ENCODE measurements at regions not wholly inside any gene's neighbourhood (a gene's known extent, or its start where the extent isn't known, plus 50 kb on each side); places are given as distances from the start of the nearest gene placed in this dataset.

DNA sequence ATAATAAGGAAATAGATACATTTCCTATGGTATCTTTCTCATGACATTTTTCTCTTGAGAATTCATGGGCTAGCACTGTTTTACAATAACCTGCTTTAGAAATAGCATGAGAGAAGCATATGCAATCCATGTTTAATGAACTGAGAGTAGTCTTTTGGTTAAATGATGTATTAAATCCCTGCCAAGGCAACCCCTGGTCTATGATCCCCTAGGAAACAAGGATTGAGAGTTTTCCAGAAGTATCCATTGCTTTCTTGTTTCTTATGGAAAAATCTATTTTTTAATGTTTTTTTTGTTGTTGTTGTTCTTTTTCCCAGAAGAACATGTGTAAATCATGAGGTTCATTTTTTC lies 390.5 kb upstream of the HSF2 start:
- H4K20me1 ChIP-seq (ENCODE audit: control insufficient read depth, insufficient read depth, low read depth, low read length) = no peaks in the 10 kb centered on the region
- H3K36me3 ChIP-seq (ENCODE audit: control insufficient read depth, low read length) = no peaks in the 10 kb centered on the region
- no peak overlapping the region for H3K4me2 ChIP-seq (ENCODE audit: low read length)
- H3K9me3 ChIP-seq (ENCODE audit: control insufficient read depth, insufficient read depth, low read length) = no peaks in the 10 kb centered on the region
- H3K79me2 ChIP-seq (ENCODE audit: control insufficient read depth, low read length) = no peaks in the 10 kb centered on the region
- TF ChIP-seq, protein P1, sequence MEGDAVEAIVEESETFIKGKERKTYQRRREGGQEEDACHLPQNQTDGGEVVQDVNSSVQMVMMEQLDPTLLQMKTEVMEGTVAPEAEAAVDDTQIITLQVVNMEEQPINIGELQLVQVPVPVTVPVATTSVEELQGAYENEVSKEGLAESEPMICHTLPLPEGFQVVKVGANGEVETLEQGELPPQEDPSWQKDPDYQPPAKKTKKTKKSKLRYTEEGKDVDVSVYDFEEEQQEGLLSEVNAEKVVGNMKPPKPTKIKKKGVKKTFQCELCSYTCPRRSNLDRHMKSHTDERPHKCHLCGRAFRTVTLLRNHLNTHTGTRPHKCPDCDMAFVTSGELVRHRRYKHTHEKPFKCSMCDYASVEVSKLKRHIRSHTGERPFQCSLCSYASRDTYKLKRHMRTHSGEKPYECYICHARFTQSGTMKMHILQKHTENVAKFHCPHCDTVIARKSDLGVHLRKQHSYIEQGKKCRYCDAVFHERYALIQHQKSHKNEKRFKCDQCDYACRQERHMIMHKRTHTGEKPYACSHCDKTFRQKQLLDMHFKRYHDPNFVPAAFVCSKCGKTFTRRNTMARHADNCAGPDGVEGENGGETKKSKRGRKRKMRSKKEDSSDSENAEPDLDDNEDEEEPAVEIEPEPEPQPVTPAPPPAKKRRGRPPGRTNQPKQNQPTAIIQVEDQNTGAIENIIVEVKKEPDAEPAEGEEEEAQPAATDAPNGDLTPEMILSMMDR (IDR thresholded peaks at IDR 0.05; ENCODE audit: low read depth, low read length, poor library complexity, severe bottlenecking) = no peak
- TF ChIP-seq EZH2phosphoT487 (IDR thresholded peaks at IDR 0.05; ENCODE audit: borderline replicate concordance, low read length) = no peak
- H3K27ac ChIP-seq (ENCODE audit: low read depth, low read length) = no peak overlapping the region
- H3K4me1 ChIP-seq (ENCODE audit: control insufficient read depth, low read length) = no peaks in the 10 kb centered on the region
- H3F3A ChIP-seq (ENCODE audit: control insufficient read depth, insufficient read depth) = no peaks in the 10 kb centered on the region
- no peaks in the 10 kb centered on the region for H3K9me2 ChIP-seq (replicated peaks; ENCODE audit: control insufficient read depth, low read length)
- no peaks in the 10 kb centered on the region for H3K27me3 ChIP-seq (ENCODE audit: control insufficient read depth, low read length)
- H3K4me3 ChIP-seq (ENCODE audit: low read length) = no peak overlapping the region

DNA sequence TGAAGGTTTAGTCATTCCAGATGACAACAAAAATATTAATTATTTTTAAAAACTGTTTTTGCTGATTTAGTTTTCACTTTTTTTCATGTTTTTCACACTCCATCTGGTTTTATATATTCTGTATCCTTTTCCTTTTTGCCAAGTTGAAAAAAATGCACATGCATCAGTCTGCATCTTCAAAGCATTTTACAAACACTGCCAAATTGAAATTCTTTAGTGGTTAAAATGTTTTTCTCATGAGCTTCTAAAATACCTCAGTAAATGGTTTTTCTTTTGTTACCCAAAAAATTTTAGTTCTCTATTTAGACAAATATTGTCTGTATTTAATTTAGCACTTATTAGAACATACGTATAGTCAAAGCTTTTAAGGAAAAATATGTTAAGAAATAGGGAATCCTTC lies 386.9 kb upstream of the HSF2 start:
- Histone ChIP-seq H3K27me3 (ENCODE audit: control insufficient read depth, low read length) (no peaks in the 10 kb centered on the region), H4K20me1 (ENCODE audit: control insufficient read depth, insufficient read depth, low read depth, low read length) (no peaks in the 10 kb centered on the region), H3K9me3 (ENCODE audit: control insufficient read depth, insufficient read depth, low read length) (no peaks in the 10 kb centered on the region), H3K27ac (ENCODE audit: low read depth, low read length) (no peak overlapping the region), H3K4me3 (ENCODE audit: low read length) (no peak overlapping the region), H3K9me2 (replicated peaks; ENCODE audit: control insufficient read depth, low read length) (no peaks in the 10 kb centered on the region), H3F3A (ENCODE audit: control insufficient read depth, insufficient read depth) (no peaks in the 10 kb centered on the region), H3K4me2 (ENCODE audit: low read length) (no peak overlapping the region), H3K36me3 (ENCODE audit: control insufficient read depth, low read length) (no peaks in the 10 kb centered on the region), H3K4me1 (ENCODE audit: control insufficient read depth, low read length) (no peaks in the 10 kb centered on the region), H3K79me2 (ENCODE audit: control insufficient read depth, low read length) (no peaks in the 10 kb centered on the region)
- TF ChIP-seq, protein P1 (IDR thresholded peaks at IDR 0.05; ENCODE audit: low read depth, low read length, poor library complexity, severe bottlenecking) = no peak
- TF ChIP-seq EZH2phosphoT487 (IDR thresholded peaks at IDR 0.05; ENCODE audit: borderline replicate concordance, low read length) = no peak

DNA sequence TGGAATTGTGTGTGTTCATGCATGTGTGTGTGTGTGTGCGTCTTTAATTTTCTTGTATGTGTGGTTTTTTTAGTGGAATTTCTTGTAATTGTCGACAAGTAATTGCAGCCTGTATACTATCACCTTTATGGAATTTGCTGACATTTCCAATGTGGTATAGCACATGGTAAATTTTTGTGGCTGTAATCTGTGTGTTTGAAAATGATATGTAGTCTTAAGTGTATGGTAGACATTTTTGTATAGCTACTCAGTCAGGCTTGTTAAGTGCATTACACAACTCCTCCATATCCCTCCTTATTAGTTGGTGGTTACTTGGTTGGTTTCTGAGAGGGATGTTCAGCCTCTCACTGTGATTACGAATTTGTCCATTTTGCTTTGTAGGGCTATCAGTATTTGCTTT lies 384.5 kb upstream of the HSF2 start:
- H4K20me1 ChIP-seq (ENCODE audit: control insufficient read depth, insufficient read depth, low read depth, low read length) = no peaks in the 10 kb centered on the region
- no peaks in the 10 kb centered on the region for H3K27me3 ChIP-seq (ENCODE audit: control insufficient read depth, low read length)
- no peaks in the 10 kb centered on the region for H3K9me2 ChIP-seq (replicated peaks; ENCODE audit: control insufficient read depth, low read length)
- H3K4me3 ChIP-seq (ENCODE audit: low read length) = no peak overlapping the region
- no peak for TF ChIP-seq EZH2phosphoT487 (IDR thresholded peaks at IDR 0.05; ENCODE audit: borderline replicate concordance, low read length)
- TF ChIP-seq, protein P1 (IDR thresholded peaks at IDR 0.05; ENCODE audit: low read depth, low read length, poor library complexity, severe bottlenecking) = no peak
- H3K27ac ChIP-seq (ENCODE audit: low read depth, low read length) = no peak overlapping the region
- H3K9me3 ChIP-seq (ENCODE audit: control insufficient read depth, insufficient read depth, low read length) = no peaks in the 10 kb centered on the region
- H3F3A ChIP-seq (ENCODE audit: control insufficient read depth, insufficient read depth) = no peaks in the 10 kb centered on the region
- H3K36me3 ChIP-seq (ENCODE audit: control insufficient read depth, low read length) = no peaks in the 10 kb centered on the region
- no peaks in the 10 kb centered on the region for H3K4me1 ChIP-seq (ENCODE audit: control insufficient read depth, low read length)
- H3K4me2 ChIP-seq (ENCODE audit: low read length) = no peak overlapping the region
- H3K79me2 ChIP-seq (ENCODE audit: control insufficient read depth, low read length) = no peaks in the 10 kb centered on the region

Data from DOHH2 (cell line).